ENCODE measurements at regions not wholly inside any gene's neighbourhood (a gene's known extent, or its start where the extent isn't known, plus 50 kb on each side); places are given as distances from the start of the nearest gene placed in this dataset.

- no peak for DNase-seq (ENCODE audit: low spot score)
These were observed 176.6 kb downstream of the BCL11B start for GRCh38 chr14:99095369-99095768.

GRCh38 chr14:99098199-99098598 lies 173.8 kb downstream of the BCL11B start:
- DNase-seq (ENCODE audit: low spot score) = no peak

GRCh38 chr14:99099051-99099787 lies 172.8 kb downstream of the BCL11B start:
- DNase-seq (ENCODE audit: low spot score) = no peak

- DNase-seq (ENCODE audit: low spot score) = no peak
These were observed 171.3 kb downstream of the BCL11B start for GRCh38 chr14:99100497-99101270.

- DNase-seq (ENCODE audit: low spot score) = no peak
These were observed 170.0 kb downstream of the BCL11B start for GRCh38 chr14:99101855-99102461.

GRCh38 chr14:99116741-99117295 lies 155.2 kb downstream of the BCL11B start:
- no peak for DNase-seq (ENCODE audit: low spot score)

- no peak for DNase-seq (ENCODE audit: low spot score)
These were observed 154.3 kb downstream of the BCL11B start for GRCh38 chr14:99117671-99118045.

- no peak for DNase-seq (ENCODE audit: low spot score)
These were observed 153.8 kb downstream of the BCL11B start for GRCh38 chr14:99118046-99118721.

GRCh38 chr14:99118946-99119345 lies 153.1 kb downstream of the BCL11B start:
- no peak for DNase-seq (ENCODE audit: low spot score)
